Thyroid gland (tissue), 4 donors: ENCODE measurements at regions not wholly inside any gene's neighbourhood (a gene's known extent, or its start where the extent isn't known, plus 50 kb on each side); places are given as distances from the start of the nearest gene placed in this dataset.

ENCODE experiments used
- DNase-seq, 2 donors: peaks; one replicate each; pipeline ENCODE4 v3.0.0-alpha.2; 2019
- H3K27ac ChIP-seq, 3 donors: fragments of 200-600 bp; sonication (generic); 1 replicate in 2 of 3; 2 replicates in 1 of 3; pipeline ENCODE4 v1.5.1; 2016 to 2019; ENCODE audit warnings: mild to moderate bottlenecking in 1 of 3, moderate library complexity in 1 of 3
- H3K27me3 ChIP-seq: fragments of 200-600 bp; sonication (generic); one replicate; pipeline ENCODE4 v1.5.1; 2019
- H3K36me3 ChIP-seq, 2 donors: fragments of 200-600 bp; sonication (generic); one replicate each; pipeline ENCODE4 v1.5.1; 2016 to 2019
- H3K4me1 ChIP-seq, 2 donors: fragments of 200-600 bp; sonication (generic); one replicate each; pipeline ENCODE4 v1.5.1; 2017 to 2019
- H3K4me3 ChIP-seq, 3 donors: fragments of 200-600 bp; sonication (generic); replicated peaks in 1 of 3; 1 replicate in 2 of 3; 2 replicates in 1 of 3; pipeline ENCODE4 v1.5.1; 2016; ENCODE audit warnings: mild to moderate bottlenecking in 1 of 3
- H3K9me3 ChIP-seq: fragments of 200-600 bp; sonication (generic); one replicate; pipeline ENCODE4 v1.5.1; 2017
- CTCF ChIP-seq, 6 experiments: fragments of 200-600 bp in 3 of 6; fragments of 450-650 bp in 3 of 6; sonication (generic) in 3 of 6; IDR thresholded peaks; one replicate each; pipeline ENCODE4 v1.5.1; 2016 to 2019; ENCODE audit warnings: antibody characterized with exemption in 6 of 6, mild to moderate bottlenecking in 2 of 6, inconsistent platforms in 1 of 6, moderate library complexity in 1 of 6
- POLR2A ChIP-seq, 2 donors: fragments of 450-650 bp; IDR thresholded peaks; one replicate each; pipeline ENCODE4 v1.6.1; 2017; ENCODE audit warnings: antibody characterized with exemption in 2 of 2, mild to moderate bottlenecking in 2 of 2, moderate library complexity in 1 of 2
- WGBS, 2 donors: methylation state at CpG; one replicate each; pipeline ENCODE4 v1.1.5; 2017; 5-methylcytosine and 5-hydroxymethylcytosine counted together
- intact Hi-C: fragments of 100-400 bp; cut with DNase I; formaldehyde crosslinking; loops from one replicate; pipeline ENCODE4 v1.15.1; 2023

DNA sequence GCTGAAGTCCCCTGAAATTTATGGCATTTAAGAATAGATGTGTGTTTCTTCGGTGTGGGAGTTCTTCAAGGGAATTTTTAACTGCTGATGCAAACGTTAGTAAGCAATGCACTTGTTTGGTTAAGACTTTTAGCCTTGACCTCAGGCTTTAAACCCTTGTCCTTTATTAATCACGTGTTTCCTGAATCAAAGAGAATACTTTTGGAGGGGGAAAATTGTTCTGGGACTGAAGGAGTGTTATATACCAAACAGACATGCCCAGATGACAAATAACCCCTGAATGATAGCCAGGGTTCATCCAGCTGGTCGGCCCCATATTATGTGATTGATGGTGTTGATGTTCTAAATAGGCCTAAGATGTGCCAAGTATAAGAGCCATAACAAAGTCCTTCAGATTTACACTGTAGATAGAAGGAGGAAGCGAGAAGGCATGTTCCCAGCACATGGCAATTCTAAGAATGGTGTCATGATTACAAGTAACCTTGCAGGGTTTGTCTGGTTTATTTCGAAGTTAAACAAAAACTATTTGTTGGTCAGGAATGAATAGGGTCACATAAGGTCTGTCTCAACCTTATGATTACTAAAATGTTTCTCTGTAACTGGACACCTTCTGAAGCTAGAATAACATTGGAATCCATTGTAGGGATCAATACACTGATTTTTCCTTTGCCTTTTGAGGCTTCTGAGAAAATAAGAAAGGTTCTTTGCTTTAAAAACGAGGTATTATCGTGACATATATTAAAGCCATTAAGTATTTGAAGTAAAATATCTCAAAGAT lies 124.2 kb upstream of the SEM1 start:
- no peak for TF ChIP-seq POLR2A (IDR thresholded peaks at IDR 0.05)
- no peak for TF ChIP-seq CTCF (IDR thresholded peaks at IDR 0.05)
- WGBS, 2 donors = 63 to 67% methylated on average over 8 of the region's 8 CpGs
- intact Hi-C loops = no loop called here

DNA sequence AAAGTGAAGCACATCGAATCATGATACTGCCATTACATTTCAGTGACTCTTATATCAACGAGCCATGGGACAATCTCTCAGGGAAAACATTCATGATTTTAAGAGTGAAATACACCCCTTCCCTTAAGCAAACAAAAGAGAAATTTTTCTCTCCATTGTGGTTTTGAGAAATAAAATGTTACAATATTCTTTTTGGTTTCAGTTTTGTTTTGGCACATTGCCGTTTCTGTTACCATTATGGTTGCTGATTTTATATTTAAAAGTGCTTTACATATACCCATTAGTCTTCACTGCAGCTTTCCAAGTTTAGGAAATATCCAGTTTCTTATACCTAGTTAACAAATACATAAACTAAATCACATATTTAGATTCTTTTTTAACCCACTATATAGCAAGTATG lies 126.8 kb upstream of the SEM1 start:
- DNase-seq = no peak
- H3K9me3 ChIP-seq = no peaks in the 10 kb centered on the region
- no peaks in the 10 kb centered on the region for H3K36me3 ChIP-seq
- 74 to 79% methylated on average over 3 of the region's 3 CpGs for WGBS, 2 donors
- TF ChIP-seq POLR2A (IDR thresholded peaks at IDR 0.05) (no peak), CTCF (IDR thresholded peaks at IDR 0.05) (no peak)
- no peak overlapping the region for H3K4me3 ChIP-seq
- intact Hi-C loops = no loop called here
- no peaks in the 10 kb centered on the region for H3K4me1 ChIP-seq
- no peaks in the 10 kb centered on the region for H3K27me3 ChIP-seq
- H3K27ac ChIP-seq = no peak overlapping the region

More for the DNA sequence above, 124.2 kb upstream of the SEM1 start:
- Histone ChIP-seq H3K27ac (no peak overlapping the region), H3K27me3 (no peaks in the 10 kb centered on the region), H3K9me3 (no peaks in the 10 kb centered on the region), H3K4me1 (no peaks in the 10 kb centered on the region), H3K4me3 (no peak overlapping the region), H3K36me3 (no peaks in the 10 kb centered on the region)
- DNase-seq = no peak

- 67 to 77% methylated on average over 2 of the region's 2 CpGs for WGBS, 2 donors
- no peak overlapping the region for H3K4me3 ChIP-seq
- DNase-seq = no peak
These were observed 127.9 kb upstream of the SEM1 start for GRCh38 chr7:96837593-96837992.

DNA sequence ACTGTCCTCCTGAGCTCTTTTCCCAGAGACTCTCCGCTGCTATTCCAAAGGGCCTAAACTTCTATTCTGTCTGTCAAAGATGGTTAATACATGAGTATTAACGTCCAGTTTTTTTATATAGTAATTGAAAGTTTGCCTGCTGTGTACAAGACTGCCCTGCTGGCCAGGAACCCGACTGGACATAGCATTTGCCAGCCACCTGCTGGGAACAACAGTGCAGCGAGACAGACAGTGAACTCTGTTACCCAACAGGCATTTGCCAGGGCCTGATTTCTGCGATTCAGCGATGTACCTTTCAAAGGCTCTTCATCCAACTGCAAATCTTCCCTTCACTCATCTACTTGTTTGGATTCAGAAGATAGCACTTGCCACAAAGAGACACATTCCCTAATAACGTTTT lies 128.8 kb upstream of the SEM1 start:
- DNase-seq = no peak
- Histone ChIP-seq H3K4me1 (no peaks in the 10 kb centered on the region), H3K4me3 (no peak overlapping the region), H3K27me3 (no peaks in the 10 kb centered on the region), H3K36me3 (no peaks in the 10 kb centered on the region), H3K27ac (no peak overlapping the region), H3K9me3 (no peaks in the 10 kb centered on the region)
- 67 to 69% methylated on average over 7 of the region's 7 CpGs for WGBS, 2 donors
- intact Hi-C loops = no loop called here
- no peak for TF ChIP-seq CTCF (IDR thresholded peaks at IDR 0.05)
- no peak for TF ChIP-seq POLR2A (IDR thresholded peaks at IDR 0.05)

More at GRCh38 chr7:96837593-96837992, 127.9 kb upstream of the SEM1 start:
- intact Hi-C loops = no loop called here
- no peak overlapping the region for H3K27ac ChIP-seq
- H3K9me3 ChIP-seq = no peaks in the 10 kb centered on the region
- H3K27me3 ChIP-seq = no peaks in the 10 kb centered on the region
- no peak for TF ChIP-seq POLR2A (IDR thresholded peaks at IDR 0.05)
- no peak for TF ChIP-seq CTCF (IDR thresholded peaks at IDR 0.05)
- H3K36me3 ChIP-seq = no peaks in the 10 kb centered on the region
- no peaks in the 10 kb centered on the region for H3K4me1 ChIP-seq

DNA sequence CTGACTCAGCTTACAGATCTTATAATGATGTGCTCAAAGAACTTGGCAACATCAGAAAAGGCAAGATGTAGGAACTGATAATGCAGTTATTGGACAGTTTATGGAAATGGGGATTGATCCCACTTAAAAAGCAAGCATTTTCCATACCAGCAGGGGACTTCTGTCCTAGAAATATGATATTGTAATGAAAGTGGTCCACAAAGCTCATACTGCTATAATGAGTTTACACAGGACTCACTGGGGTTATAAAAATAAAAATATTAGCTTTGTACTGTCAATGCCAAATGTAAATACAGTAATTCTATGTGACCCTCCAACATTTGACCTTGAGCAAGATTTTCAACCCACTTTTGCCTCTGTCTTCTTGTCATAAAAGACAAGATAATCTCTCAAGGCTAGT lies 145.5 kb upstream of the SEM1 start:
- TF ChIP-seq POLR2A (IDR thresholded peaks at IDR 0.05) (no peak), CTCF (IDR thresholded peaks at IDR 0.05) (no peak)
- Histone ChIP-seq H3K4me3 (no peak overlapping the region), H3K27ac (no peak overlapping the region), H3K9me3 (no peaks in the 10 kb centered on the region), H3K4me1 (no peaks in the 10 kb centered on the region), H3K36me3 (no peaks in the 10 kb centered on the region), H3K27me3 (no peaks in the 10 kb centered on the region)
- intact Hi-C loops = no loop called here
- no peak for DNase-seq
